ENCODE measurements at regions not wholly inside any gene's neighbourhood (a gene's known extent, or its start where the extent isn't known, plus 50 kb on each side); places are given as distances from the start of the nearest gene placed in this dataset.

DNA sequence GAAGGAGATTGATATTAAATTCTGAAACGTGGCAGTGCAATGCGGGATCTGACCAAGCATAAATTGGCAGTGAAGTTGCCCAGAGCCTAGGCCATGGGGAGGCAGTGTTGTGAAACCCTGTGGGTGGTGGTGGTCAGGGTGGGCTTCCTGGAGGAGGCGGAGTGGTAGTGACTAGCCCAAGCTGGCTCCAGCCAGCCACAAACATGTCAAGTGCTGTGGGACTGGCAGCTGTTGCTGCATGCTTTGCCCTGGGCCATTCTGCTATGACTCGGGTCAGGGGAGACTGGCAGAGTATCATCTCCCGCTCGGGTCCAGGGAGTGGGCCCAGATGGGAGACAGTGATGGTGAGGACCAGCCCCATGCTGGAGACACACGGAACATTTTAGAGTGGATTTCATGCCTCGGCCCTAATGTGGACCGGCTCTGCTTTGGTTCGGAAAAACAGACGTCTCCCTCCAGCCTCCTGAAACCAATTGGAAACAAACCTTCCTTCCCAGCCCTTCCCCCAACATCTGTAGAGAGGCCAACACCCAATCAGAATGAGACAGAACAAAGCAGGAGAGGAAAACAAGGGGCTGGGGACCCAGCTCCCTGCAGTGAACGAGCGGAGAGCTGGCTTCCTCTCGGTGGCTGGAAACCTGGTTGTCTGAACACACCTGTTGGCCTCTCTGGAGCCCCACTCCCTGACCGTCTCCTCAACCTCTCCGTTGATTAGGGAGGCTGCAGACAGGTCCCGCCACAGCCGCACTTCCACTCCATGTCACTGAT is 58.2 kb downstream of the TMEM270 start:
- no peak for TF ChIP-seq MATR3 (CRISPR knock-in tag; IDR thresholded peaks at IDR 0.05)
- TF ChIP-seq, protein P1, sequence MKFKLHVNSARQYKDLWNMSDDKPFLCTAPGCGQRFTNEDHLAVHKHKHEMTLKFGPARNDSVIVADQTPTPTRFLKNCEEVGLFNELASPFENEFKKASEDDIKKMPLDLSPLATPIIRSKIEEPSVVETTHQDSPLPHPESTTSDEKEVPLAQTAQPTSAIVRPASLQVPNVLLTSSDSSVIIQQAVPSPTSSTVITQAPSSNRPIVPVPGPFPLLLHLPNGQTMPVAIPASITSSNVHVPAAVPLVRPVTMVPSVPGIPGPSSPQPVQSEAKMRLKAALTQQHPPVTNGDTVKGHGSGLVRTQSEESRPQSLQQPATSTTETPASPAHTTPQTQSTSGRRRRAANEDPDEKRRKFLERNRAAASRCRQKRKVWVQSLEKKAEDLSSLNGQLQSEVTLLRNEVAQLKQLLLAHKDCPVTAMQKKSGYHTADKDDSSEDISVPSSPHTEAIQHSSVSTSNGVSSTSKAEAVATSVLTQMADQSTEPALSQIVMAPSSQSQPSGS (CRISPR knock-in tag; IDR thresholded peaks at IDR 0.05): no peak
- TF ChIP-seq, protein P2, sequence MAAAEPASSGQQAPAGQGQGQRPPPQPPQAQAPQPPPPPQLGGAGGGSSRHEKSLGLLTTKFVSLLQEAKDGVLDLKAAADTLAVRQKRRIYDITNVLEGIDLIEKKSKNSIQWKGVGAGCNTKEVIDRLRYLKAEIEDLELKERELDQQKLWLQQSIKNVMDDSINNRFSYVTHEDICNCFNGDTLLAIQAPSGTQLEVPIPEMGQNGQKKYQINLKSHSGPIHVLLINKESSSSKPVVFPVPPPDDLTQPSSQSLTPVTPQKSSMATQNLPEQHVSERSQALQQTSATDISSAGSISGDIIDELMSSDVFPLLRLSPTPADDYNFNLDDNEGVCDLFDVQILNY (CRISPR knock-in tag; conservative IDR thresholded peaks at IDR 0.05): no peak
- TF ChIP-seq, protein P3, sequence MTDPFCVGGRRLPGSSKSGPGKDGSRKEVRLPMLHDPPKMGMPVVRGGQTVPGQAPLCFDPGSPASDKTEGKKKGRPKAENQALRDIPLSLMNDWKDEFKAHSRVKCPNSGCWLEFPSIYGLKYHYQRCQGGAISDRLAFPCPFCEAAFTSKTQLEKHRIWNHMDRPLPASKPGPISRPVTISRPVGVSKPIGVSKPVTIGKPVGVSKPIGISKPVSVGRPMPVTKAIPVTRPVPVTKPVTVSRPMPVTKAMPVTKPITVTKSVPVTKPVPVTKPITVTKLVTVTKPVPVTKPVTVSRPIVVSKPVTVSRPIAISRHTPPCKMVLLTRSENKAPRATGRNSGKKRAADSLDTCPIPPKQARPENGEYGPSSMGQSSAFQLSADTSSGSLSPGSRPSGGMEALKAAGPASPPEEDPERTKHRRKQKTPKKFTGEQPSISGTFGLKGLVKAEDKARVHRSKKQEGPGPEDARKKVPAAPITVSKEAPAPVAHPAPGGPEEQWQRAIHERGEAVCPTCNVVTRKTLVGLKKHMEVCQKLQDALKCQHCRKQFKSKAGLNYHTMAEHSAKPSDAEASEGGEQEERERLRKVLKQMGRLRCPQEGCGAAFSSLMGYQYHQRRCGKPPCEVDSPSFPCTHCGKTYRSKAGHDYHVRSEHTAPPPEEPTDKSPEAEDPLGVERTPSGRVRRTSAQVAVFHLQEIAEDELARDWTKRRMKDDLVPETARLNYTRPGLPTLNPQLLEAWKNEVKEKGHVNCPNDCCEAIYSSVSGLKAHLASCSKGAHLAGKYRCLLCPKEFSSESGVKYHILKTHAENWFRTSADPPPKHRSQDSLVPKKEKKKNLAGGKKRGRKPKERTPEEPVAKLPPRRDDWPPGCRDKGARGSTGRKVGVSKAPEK (CRISPR knock-in tag; IDR thresholded peaks at IDR 0.05; ENCODE audit: borderline replicate concordance): no peak

Data from HepG2 (cell line).